ENCODE measurements at regions not wholly inside any gene's neighbourhood (a gene's known extent, or its start where the extent isn't known, plus 50 kb on each side); places are given as distances from the start of the nearest gene placed in this dataset.

DNA sequence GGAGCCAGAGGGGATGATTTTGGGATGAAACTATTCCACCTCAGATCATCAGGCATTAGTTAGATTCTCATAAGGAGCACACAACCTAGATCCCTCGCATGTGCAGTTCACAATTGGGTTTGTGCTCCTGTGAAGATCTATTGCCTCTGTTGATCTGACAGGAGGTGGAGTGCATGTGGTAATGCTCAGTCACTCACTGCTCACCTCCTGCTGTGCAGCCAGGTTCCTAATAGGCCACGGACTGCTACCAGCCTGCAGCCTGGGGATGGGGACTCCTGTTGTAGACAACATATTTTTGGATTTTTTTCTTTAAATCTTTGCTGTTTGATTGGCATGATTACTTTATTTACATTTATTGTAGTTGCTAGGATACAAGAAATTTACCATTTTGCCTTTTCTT, 765.0 kb downstream of the INHBA start:
- H4K20me1 ChIP-seq (ENCODE audit: insufficient read depth, low read length), result no peaks in the 10 kb centered on the region
- Mint-ChIP-seq H3K36me3 (no peaks in the 10 kb centered on the region), H3K4me1 (no peaks in the 10 kb centered on the region), H3K9me3 (peaks cover 3 to 29% (median 13%) of the 10 kb centered on the region in 7 donors), H3K27ac (no peak overlapping the region), H3K27me3 (ENCODE audit: low read depth in 3 of 3) (peaks cover 0 to 1% (median 0%) of the 10 kb centered on the region in 3 donors), H3K4me3 (no peak overlapping the region)
- H3K36me3 ChIP-seq (replicated peaks in 1 of 2; ENCODE audit: control insufficient read depth in 1 of 2, insufficient read depth in 2 of 2, low read length in 2 of 2), result no peaks in the 10 kb centered on the region
- H3K27ac ChIP-seq (ENCODE audit: low read depth in 1 of 2, low read length in 2 of 2), result no peak overlapping the region
- no peak overlapping the region for H2AFZ ChIP-seq (ENCODE audit: insufficient read depth, low read depth, low read length, poor library complexity, severe bottlenecking)
- no peak for DNase-seq
- no peak overlapping the region for H3K4me2 ChIP-seq (replicated peaks; ENCODE audit: extremely low read depth, low read length, poor library complexity, severe bottlenecking)
- TF ChIP-seq, protein P1, sequence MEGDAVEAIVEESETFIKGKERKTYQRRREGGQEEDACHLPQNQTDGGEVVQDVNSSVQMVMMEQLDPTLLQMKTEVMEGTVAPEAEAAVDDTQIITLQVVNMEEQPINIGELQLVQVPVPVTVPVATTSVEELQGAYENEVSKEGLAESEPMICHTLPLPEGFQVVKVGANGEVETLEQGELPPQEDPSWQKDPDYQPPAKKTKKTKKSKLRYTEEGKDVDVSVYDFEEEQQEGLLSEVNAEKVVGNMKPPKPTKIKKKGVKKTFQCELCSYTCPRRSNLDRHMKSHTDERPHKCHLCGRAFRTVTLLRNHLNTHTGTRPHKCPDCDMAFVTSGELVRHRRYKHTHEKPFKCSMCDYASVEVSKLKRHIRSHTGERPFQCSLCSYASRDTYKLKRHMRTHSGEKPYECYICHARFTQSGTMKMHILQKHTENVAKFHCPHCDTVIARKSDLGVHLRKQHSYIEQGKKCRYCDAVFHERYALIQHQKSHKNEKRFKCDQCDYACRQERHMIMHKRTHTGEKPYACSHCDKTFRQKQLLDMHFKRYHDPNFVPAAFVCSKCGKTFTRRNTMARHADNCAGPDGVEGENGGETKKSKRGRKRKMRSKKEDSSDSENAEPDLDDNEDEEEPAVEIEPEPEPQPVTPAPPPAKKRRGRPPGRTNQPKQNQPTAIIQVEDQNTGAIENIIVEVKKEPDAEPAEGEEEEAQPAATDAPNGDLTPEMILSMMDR (IDR thresholded peaks at IDR 0.05), result no peak
- 100% methylated on average over 1 of the region's 2 CpGs for WGBS (ENCODE audit: insufficient coverage)
- H3K9ac ChIP-seq (ENCODE audit: insufficient read depth, low read length, poor library complexity, severe bottlenecking), result no peak overlapping the region
- no peaks in the 10 kb centered on the region for H3K79me2 ChIP-seq (ENCODE audit: insufficient read depth, low read length)
- intact Hi-C loops (cut with micrococcal nuclease), result no loop called here
- no peak overlapping the region for H3K4me3 ChIP-seq (replicated peaks in 1 of 3; ENCODE audit: low read depth in 2 of 3, low read length in 3 of 3)
- H3K4me1 ChIP-seq (ENCODE audit: control insufficient read depth in 1 of 2, insufficient read depth in 2 of 2, low read length in 2 of 2), result no peaks in the 10 kb centered on the region
- no peaks in the 10 kb centered on the region for H3K27me3 ChIP-seq (ENCODE audit: control insufficient read depth in 2 of 2, insufficient read depth in 2 of 2, low read length in 2 of 2)
- H3K9me3 ChIP-seq (replicated peaks in 1 of 2; ENCODE audit: control insufficient read depth in 1 of 2, insufficient read depth in 1 of 2, low read length in 2 of 2), result peaks cover 9 to 16% of the 10 kb centered on the region in 2 donors

GRCh38 chr7:40935435-40935834, 767.5 kb downstream of the INHBA start:
- Histone ChIP-seq H4K20me1 (ENCODE audit: insufficient read depth, low read length) (no peaks in the 10 kb centered on the region), H3K27ac (ENCODE audit: low read depth in 1 of 2, low read length in 2 of 2) (no peak overlapping the region), H3K4me1 (ENCODE audit: control insufficient read depth in 1 of 2, insufficient read depth in 2 of 2, low read length in 2 of 2) (no peaks in the 10 kb centered on the region), H3K79me2 (ENCODE audit: insufficient read depth, low read length) (no peaks in the 10 kb centered on the region), H3K4me3 (replicated peaks in 1 of 3; ENCODE audit: low read depth in 2 of 3, low read length in 3 of 3) (no peak overlapping the region), H3K4me2 (replicated peaks; ENCODE audit: extremely low read depth, low read length, poor library complexity, severe bottlenecking) (no peak overlapping the region), H3K27me3 (ENCODE audit: control insufficient read depth in 2 of 2, insufficient read depth in 2 of 2, low read length in 2 of 2) (no peaks in the 10 kb centered on the region), H3K36me3 (replicated peaks in 1 of 2; ENCODE audit: control insufficient read depth in 1 of 2, insufficient read depth in 2 of 2, low read length in 2 of 2) (no peaks in the 10 kb centered on the region), H3K9ac (ENCODE audit: insufficient read depth, low read length, poor library complexity, severe bottlenecking) (no peak overlapping the region), H2AFZ (ENCODE audit: insufficient read depth, low read depth, low read length, poor library complexity, severe bottlenecking) (no peak overlapping the region), H3K9me3 (replicated peaks in 1 of 2; ENCODE audit: control insufficient read depth in 1 of 2, insufficient read depth in 1 of 2, low read length in 2 of 2) (peaks cover 9 to 16% of the 10 kb centered on the region in 2 donors)
- no peak for DNase-seq
- TF ChIP-seq, protein P1 (IDR thresholded peaks at IDR 0.05), result no peak
- WGBS (ENCODE audit: insufficient coverage), result no CpG with 5 or more reads among the region's 2 CpGs
- Mint-ChIP-seq H3K36me3 (no peaks in the 10 kb centered on the region), H3K9me3 (peaks cover 6 to 29% (median 16%) of the 10 kb centered on the region in 7 donors), H3K27me3 (ENCODE audit: low read depth in 3 of 3) (peaks cover 0 to 1% (median 0%) of the 10 kb centered on the region in 3 donors), H3K27ac (no peak overlapping the region), H3K4me3 (no peak overlapping the region), H3K4me1 (no peaks in the 10 kb centered on the region)
- intact Hi-C loops (cut with micrococcal nuclease), result no loop called here

All from CD14-positive monocyte (primary cell).